HG02840 (cell line): ENCODE measurements at regions not wholly inside any gene's neighbourhood (a gene's known extent, or its start where the extent isn't known, plus 50 kb on each side); places are given as distances from the start of the nearest gene placed in this dataset.

Source experiments
- ATAC-seq: cut with Tn5 transposase; IDR thresholded peaks from one replicate; pipeline ENCODE4 v1.9.1; 2021; ENCODE audit warnings: mild to moderate bottlenecking, moderate library complexity, moderate number of reproducible peaks; ENCODE audit not compliant: unreplicated experiment, low FRiP score

- no peak for ATAC-seq
Measured at GRCh38 chr4:17339376-17339775, 172.5 kb downstream of the QDPR start.

GRCh38 chr4:17336986-17337385, 174.9 kb downstream of the QDPR start:
- no peak for ATAC-seq

- ATAC-seq: peak; percentile 66
Measured at GRCh38 chr4:17336524-17336961, 175.3 kb downstream of the QDPR start.

- ATAC-seq: no peak
Measured at GRCh38 chr4:17336069-17336468, 175.8 kb downstream of the QDPR start.

GRCh38 chr4:17335371-17335770, 176.5 kb downstream of the QDPR start:
- no peak for ATAC-seq

GRCh38 chr4:17332478-17332877, 179.4 kb downstream of the QDPR start:
- no peak for ATAC-seq

- ATAC-seq: no peak
Measured at GRCh38 chr4:17329046-17329445, 182.8 kb downstream of the QDPR start.

- no peak for ATAC-seq
Measured at GRCh38 chr4:17328141-17328815, 183.6 kb downstream of the QDPR start.

GRCh38 chr4:17327591-17327990, 184.3 kb downstream of the QDPR start:
- no peak for ATAC-seq

GRCh38 chr4:17326756-17327155, 185.1 kb downstream of the QDPR start:
- no peak for ATAC-seq

GRCh38 chr4:17325098-17325497, 186.8 kb downstream of the QDPR start:
- no peak for ATAC-seq

GRCh38 chr4:17324386-17324830, 187.5 kb downstream of the QDPR start:
- no peak for ATAC-seq

GRCh38 chr4:17323554-17324385, 188.1 kb downstream of the QDPR start:
- ATAC-seq: no peak

GRCh38 chr4:17322514-17322913, 189.4 kb downstream of the QDPR start:
- no peak for ATAC-seq

- no peak for ATAC-seq
Measured at GRCh38 chr4:17320046-17320445, 191.8 kb downstream of the QDPR start.

- ATAC-seq: no peak
Measured at GRCh38 chr4:17317526-17317925, 194.4 kb downstream of the QDPR start.

GRCh38 chr4:17316566-17316965, 195.3 kb downstream of the QDPR start:
- ATAC-seq: no peak

- no peak for ATAC-seq
Measured at GRCh38 chr4:17315459-17315858, 196.4 kb downstream of the QDPR start.

GRCh38 chr4:17313194-17313593, 198.7 kb downstream of the QDPR start:
- ATAC-seq: no peak

GRCh38 chr4:17310269-17310652, 201.6 kb downstream of the QDPR start:
- no peak for ATAC-seq

GRCh38 chr4:17309567-17310268, 202.2 kb downstream of the QDPR start:
- ATAC-seq: no peak
